Retinal pigment epithelial cell (primary cell): ENCODE measurements at regions not wholly inside any gene's neighbourhood (a gene's known extent, or its start where the extent isn't known, plus 50 kb on each side); places are given as distances from the start of the nearest gene placed in this dataset.
"Not testable (repeated sequence)": the region's sequence is repeated elsewhere in the genome, so short reads cannot be mapped to it uniquely, and the experiment has no call there.

ENCODE experiments used
- DNase-seq: peaks from one replicate; pipeline ENCODE4 v3.0.0-alpha.2; 2010; ENCODE audit warnings: low read depth
- H3K4me3 ChIP-seq: 2 replicates; pipeline ENCODE4 v1.5.1; 2011; ENCODE audit warnings: mild to moderate bottlenecking, low read length, control low read depth, moderate library complexity
- CTCF ChIP-seq: conservative IDR thresholded peaks from 2 replicates; pipeline ENCODE4 v1.5.1; 2011; ENCODE audit warnings: low read depth, low read length, control low read depth, inconsistent platforms

GRCh38 chrX:140425712-140426395 is 79.0 kb downstream of the SOX3 start:
- TF ChIP-seq CTCF, result no peak
- H3K4me3 ChIP-seq, result no peak overlapping the region
- DNase-seq, result no peak

- no peak for DNase-seq
- H3K4me3 ChIP-seq, result no peak overlapping the region
- TF ChIP-seq CTCF, result no peak
Measured at GRCh38 chrX:140422501-140422900, 82.4 kb downstream of the SOX3 start.

- H3K4me3 ChIP-seq, DNase-seq: not testable (repeated sequence)
Measured at GRCh38 chrX:140402131-140402530, 102.7 kb downstream of the SOX3 start.

GRCh38 chrX:140396326-140396725 is 108.5 kb downstream of the SOX3 start:
- DNase-seq, H3K4me3 ChIP-seq: not testable (repeated sequence)

GRCh38 chrX:140393507-140393906 is 111.4 kb downstream of the SOX3 start:
- no peak overlapping the region for H3K4me3 ChIP-seq
- no peak for TF ChIP-seq CTCF
- DNase-seq, result no peak

- no peak for TF ChIP-seq CTCF
- H3K4me3 ChIP-seq, result no peak overlapping the region
- no peak for DNase-seq
Measured at GRCh38 chrX:140391313-140391712, 113.6 kb downstream of the SOX3 start.

- H3K4me3 ChIP-seq, result no peak overlapping the region
- no peak for TF ChIP-seq CTCF
- no peak for DNase-seq
Measured at GRCh38 chrX:140389331-140389730, 115.5 kb downstream of the SOX3 start.

GRCh38 chrX:140362861-140363260 is 142.0 kb downstream of the SOX3 start:
- no peak for DNase-seq
- no peak for TF ChIP-seq CTCF
- H3K4me3 ChIP-seq, result no peak overlapping the region
